ENCODE measurements at regions not wholly inside any gene's neighbourhood (a gene's known extent, or its start where the extent isn't known, plus 50 kb on each side); places are given as distances from the start of the nearest gene placed in this dataset.

DNA sequence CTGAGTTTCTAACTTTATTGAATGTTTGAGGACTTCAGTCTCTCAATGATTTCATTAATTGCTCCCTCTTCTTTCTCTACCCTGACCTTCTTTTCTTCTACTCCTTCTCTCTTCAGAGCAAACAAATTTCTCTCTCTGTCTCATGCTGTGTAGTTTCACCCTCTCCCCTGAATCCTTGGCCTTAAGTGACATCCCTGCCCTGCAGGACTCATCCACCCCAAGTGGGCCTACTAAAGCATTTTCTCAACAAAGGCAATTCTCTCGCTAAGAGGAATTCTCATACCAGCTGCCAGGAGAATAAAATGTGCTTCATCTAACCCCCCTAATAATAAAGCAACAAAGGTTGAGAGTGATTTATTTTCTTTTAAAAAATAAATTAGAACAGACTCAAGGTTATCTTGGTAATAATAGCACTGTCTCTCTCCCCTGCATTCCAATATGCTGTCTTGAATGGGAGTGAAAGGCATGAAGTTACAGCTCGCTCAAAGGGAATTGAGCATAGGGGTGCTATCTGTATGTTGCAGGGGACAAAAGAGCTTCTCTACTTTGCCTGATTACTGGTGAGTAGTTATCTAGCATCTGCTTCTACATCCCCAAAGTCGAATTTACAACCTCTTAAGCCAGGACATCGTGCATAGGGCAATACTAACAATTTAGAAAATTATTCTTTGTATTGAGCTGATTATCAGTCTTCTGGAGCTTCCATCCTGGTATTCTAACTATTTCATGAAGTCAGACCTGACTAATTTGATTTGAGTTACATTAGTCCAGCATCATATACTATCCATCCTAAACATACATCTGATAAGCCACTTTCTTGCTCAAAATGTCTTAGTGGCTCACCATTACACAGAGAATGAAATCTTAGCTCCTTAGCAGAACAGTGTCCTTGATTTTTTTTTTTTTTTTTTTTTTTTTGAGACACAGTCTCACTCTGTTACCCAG lies 76.9 kb upstream of the DNAJC19 start:
- DNase-seq (ENCODE audit: low read depth), result no peak

- no peak for DNase-seq (ENCODE audit: low read depth)
Observed at GRCh38 chr3:181056136-181056732, 66.7 kb upstream of the DNAJC19 start.

GRCh38 chr3:181054538-181054937 lies 65.0 kb upstream of the DNAJC19 start:
- no peak for DNase-seq (ENCODE audit: low read depth)

GRCh38 chr3:181052256-181052655 lies 62.7 kb upstream of the DNAJC19 start:
- DNase-seq (ENCODE audit: low read depth), result no peak

GRCh38 chr3:181050738-181051137 lies 61.2 kb upstream of the DNAJC19 start:
- DNase-seq (ENCODE audit: low read depth), result no peak

DNA sequence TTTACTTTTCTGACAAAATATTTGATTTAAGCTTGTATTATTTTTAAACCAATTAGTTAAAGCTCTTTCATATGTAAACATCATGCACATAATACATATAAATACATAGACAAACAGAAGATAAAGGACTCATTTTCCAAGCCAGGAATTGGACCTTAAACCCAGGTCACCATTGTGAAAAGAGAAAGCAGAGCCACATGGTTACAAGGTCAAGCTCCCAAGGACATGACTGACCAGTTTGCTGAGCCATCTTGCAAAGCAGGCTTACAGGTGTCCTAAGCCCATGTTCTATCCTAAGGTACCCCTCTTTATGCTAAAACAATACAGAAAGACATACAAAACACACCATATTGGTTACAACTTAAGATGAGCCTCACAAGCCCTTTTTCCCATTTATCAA lies 50.5 kb upstream of the DNAJC19 start:
- no peak for DNase-seq (ENCODE audit: low read depth)
